GM12892 (cell line): ENCODE measurements at regions not wholly inside any gene's neighbourhood (a gene's known extent, or its start where the extent isn't known, plus 50 kb on each side); places are given as distances from the start of the nearest gene placed in this dataset.

Source experiments
- POLR2A ChIP-seq: IDR thresholded peaks from 2 replicates; pipeline ENCODE4 v1.6.1; 2011; ENCODE audit warnings: low read depth, low read length, control low read depth
- POLR2AphosphoS5 ChIP-seq: IDR thresholded peaks from 2 replicates; pipeline ENCODE4 v1.6.1; 2011; ENCODE audit warnings: low read depth, low read length, control low read depth

DNA sequence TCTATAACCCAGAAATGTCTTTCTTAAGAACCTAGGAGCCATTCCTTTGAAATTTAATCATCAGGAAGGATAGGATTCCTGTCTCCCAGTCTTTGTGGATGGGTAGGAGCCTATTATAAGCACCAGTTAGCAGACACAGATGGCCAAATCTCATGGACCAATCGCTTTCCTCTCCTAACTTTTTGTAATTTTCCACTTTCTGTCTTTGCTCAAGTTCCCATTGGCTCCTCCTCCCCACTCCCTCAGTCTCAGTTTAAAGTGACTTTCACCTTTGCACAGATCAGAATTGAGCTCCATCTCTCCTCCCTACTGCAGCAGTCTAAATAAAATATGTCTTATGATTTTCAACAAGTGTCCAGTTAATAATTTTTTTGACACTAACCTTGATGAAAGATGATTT, 192.3 kb downstream of the HS3ST3A1 start:
- TF ChIP-seq POLR2AphosphoS5 (no peak), POLR2A (no peak)
